GM18951 (cell line): ENCODE measurements at regions not wholly inside any gene's neighbourhood (a gene's known extent, or its start where the extent isn't known, plus 50 kb on each side); places are given as distances from the start of the nearest gene placed in this dataset.

Experiments
- POLR2A ChIP-seq: IDR thresholded peaks from 4 replicates; pipeline ENCODE4 v1.6.1; 2011; ENCODE audit warnings: mild to moderate bottlenecking; ENCODE audit not compliant: insufficient read length, insufficient read depth; ENCODE audit errors: extremely low read depth
- in situ Hi-C: fragments of 300-500 bp; cut with MboI; formaldehyde crosslinking; loops from one replicate; pipeline ENCODE4 v1.12.0; 2022; ENCODE audit warnings: low sequenced_read_pairs, mixed read lengths, inconsistent platforms; ENCODE audit not compliant: unreplicated experiment

- in situ Hi-C loops = loop anchor here (25.0 kb wide), 1 partner anchor 716 kb away; the partner anchor contains the start of gene EPHB1
- no peak for TF ChIP-seq POLR2A
Observed at GRCh38 chr3:135503065-135503759, 462.3 kb upstream of the PPP2R3A start.

- in situ Hi-C loops = loop anchor here (25.0 kb wide), 1 partner anchor 717 kb away; the partner anchor contains the start of gene EPHB1
- TF ChIP-seq POLR2A = no peak
Observed at GRCh38 chr3:135503760-135504686, 461.5 kb upstream of the PPP2R3A start.

- no peak for TF ChIP-seq POLR2A
- in situ Hi-C loops = loop anchor here (25.0 kb wide), 1 partner anchor 726 kb away; the partner anchor contains the start of gene EPHB1
Observed at GRCh38 chr3:135513106-135514059, 452.1 kb upstream of the PPP2R3A start.

GRCh38 chr3:135514060-135514448 lies 451.5 kb upstream of the PPP2R3A start:
- in situ Hi-C loops = loop anchor here (25.0 kb wide), 1 partner anchor 727 kb away; the partner anchor contains the start of gene EPHB1
- no peak for TF ChIP-seq POLR2A

- TF ChIP-seq POLR2A = no peak
- in situ Hi-C loops = loop anchor here (25.0 kb wide), 1 partner anchor 729 kb away; the partner anchor contains the start of gene EPHB1
Observed at GRCh38 chr3:135516143-135516542, 449.4 kb upstream of the PPP2R3A start.

- in situ Hi-C loops = no loop called here
- no peak for TF ChIP-seq POLR2A
Observed at GRCh38 chr3:135528413-135529015, 437.0 kb upstream of the PPP2R3A start.

- in situ Hi-C loops = no loop called here
- TF ChIP-seq POLR2A = no peak
Observed at GRCh38 chr3:135532021-135532420, 433.5 kb upstream of the PPP2R3A start.

GRCh38 chr3:135538123-135538522 lies 427.4 kb upstream of the PPP2R3A start:
- in situ Hi-C loops = no loop called here

GRCh38 chr3:135539351-135539750 lies 426.2 kb upstream of the PPP2R3A start:
- in situ Hi-C loops = no loop called here
- no peak for TF ChIP-seq POLR2A

More at GRCh38 chr3:135538123-135538522, 427.4 kb upstream of the PPP2R3A start:
- no peak for TF ChIP-seq POLR2A

GRCh38 chr3:135539854-135540253 lies 425.7 kb upstream of the PPP2R3A start:
- in situ Hi-C loops = no loop called here
- no peak for TF ChIP-seq POLR2A

GRCh38 chr3:135549928-135550494 lies 415.5 kb upstream of the PPP2R3A start:
- no peak for TF ChIP-seq POLR2A
- in situ Hi-C loops = no loop called here

- no peak for TF ChIP-seq POLR2A
- in situ Hi-C loops = no loop called here
Observed at GRCh38 chr3:135556174-135556573, 409.4 kb upstream of the PPP2R3A start.
